Tibial nerve (tissue), 3 donors: ENCODE measurements at regions not wholly inside any gene's neighbourhood (a gene's known extent, or its start where the extent isn't known, plus 50 kb on each side); places are given as distances from the start of the nearest gene placed in this dataset.

Experiments
- CTCF ChIP-seq, 5 experiments: fragments of 200-600 bp in 3 of 5; fragments of 450-650 bp in 2 of 5; sonication (generic) in 3 of 5; IDR thresholded peaks; one replicate each; pipeline ENCODE4 v1.5.1; 2016 to 2019; ENCODE audit warnings: antibody characterized with exemption in 5 of 5, mild to moderate bottlenecking in 3 of 5, moderate library complexity in 2 of 5
- POLR2A ChIP-seq, 2 donors: fragments of 450-650 bp; IDR thresholded peaks; one replicate each; pipeline ENCODE4 v1.6.1; 2017; ENCODE audit warnings: antibody characterized with exemption in 2 of 2, mild to moderate bottlenecking in 2 of 2, moderate library complexity in 2 of 2

GRCh38 chr7:125467996-125468854, 538.6 kb upstream of the POT1 start:
- TF ChIP-seq CTCF (IDR thresholded peaks at IDR 0.05) (no peak), POLR2A (IDR thresholded peaks at IDR 0.05) (no peak)
